Right lobe of liver (tissue), 6 donors: ENCODE measurements at regions not wholly inside any gene's neighbourhood (a gene's known extent, or its start where the extent isn't known, plus 50 kb on each side); places are given as distances from the start of the nearest gene placed in this dataset.
A peak's percentile ranks its signal among the peaks of the same experiment; 100 is the strongest.

Experiments
- ATAC-seq, 4 donors: fragments of 200-7000 bp; cut with Tn5 transposase; one replicate each; pipeline ENCODE4 v1.9.1; 2020; ENCODE audit warnings: mild to moderate bottlenecking in 4 of 4, moderate library complexity in 4 of 4
- DNase-seq, 3 donors: peaks; one replicate each; pipeline ENCODE4 v3.0.0-alpha.2; 2020
- H3K27ac ChIP-seq, 3 donors: fragments of 200-600 bp; one replicate each; pipeline ENCODE4 v1.8.0; 2022
- H3K27me3 ChIP-seq, 2 donors: fragments of 200-600 bp; one replicate each; pipeline ENCODE4 v1.8.0; 2022
- H3K36me3 ChIP-seq, 4 donors: fragments of 200-600 bp; sonication (generic) in 1 of 4; one replicate each; pipeline versions ENCODE4 v1.5.1 to v1.8.0; 2017 to 2022; ENCODE audit warnings: control low read depth in 1 of 4
- H3K4me1 ChIP-seq, 4 donors: fragments of 200-600 bp; sonication (generic) in 1 of 4; one replicate each; pipeline versions ENCODE4 v1.5.1 to v1.8.0; 2017 to 2022; ENCODE audit warnings: control low read depth in 1 of 4
- H3K4me3 ChIP-seq, 3 donors: fragments of 200-600 bp; one replicate each; pipeline ENCODE4 v1.8.0; 2022
- H3K9me3 ChIP-seq, 4 donors: fragments of 200-600 bp; sonication (generic) in 1 of 4; one replicate each; pipeline versions ENCODE4 v1.5.1 to v1.8.0; 2017 to 2022; ENCODE audit warnings: control low read depth in 1 of 4
- CTCF ChIP-seq, 4 donors: fragments of 200-600 bp in 3 of 4; fragments of 450-650 bp in 1 of 4; IDR thresholded peaks; one replicate each; pipeline versions ENCODE4 v1.5.1 to v1.8.0; 2016 to 2022; ENCODE audit warnings: antibody characterized with exemption in 4 of 4, mild to moderate bottlenecking in 2 of 4
- POLR2A ChIP-seq: fragments of 450-650 bp; IDR thresholded peaks from one replicate; pipeline ENCODE4 v1.6.1; 2017; ENCODE audit warnings: antibody characterized with exemption, mild to moderate bottlenecking
- WGBS: methylation state at CpG from one replicate; pipeline ENCODE4 v1.1.6; 2018; ENCODE audit warnings: low coverage, low lambda C conversion rate; ENCODE audit not compliant: insufficient coverage; ENCODE audit errors: missing lambda C conversion rate; 5-methylcytosine and 5-hydroxymethylcytosine counted together
- intact Hi-C, 2 donors: fragments of 100-400 bp; cut with DNase I; formaldehyde crosslinking; loops; one replicate each; pipeline versions ENCODE4 v1.11.2 to v1.14.1; 2022
- donor health status: DM: no; HTN: yes; CAD: no.
- donor health status: DM: no; HTN: no; CAD: no.
- donor health status: DM: no; HTN: no; CAD: no.
- donor health status: DM: no; HTN: yes; CAD: no.
- donor health status: DM: no; HTN: yes; CAD: no.

GRCh38 chr6:67839818-67840217, 795.3 kb upstream of the ADGRB3 start:
- Histone ChIP-seq H3K36me3 (no peaks in the 10 kb centered on the region), H3K9me3 (no peaks in the 10 kb centered on the region), H3K4me1 (no peaks in the 10 kb centered on the region), H3K4me3 (no peak overlapping the region), H3K27ac (no peak overlapping the region), H3K27me3 (no peaks in the 10 kb centered on the region)
- intact Hi-C loops: no loop called here
- no peak for ATAC-seq
- no peak for DNase-seq
- TF ChIP-seq POLR2A: no peak
- TF ChIP-seq CTCF (IDR thresholded peaks at IDR 0.05): no peak
- 70% methylated on average over 2 of the region's 2 CpGs for WGBS

GRCh38 chr6:67825201-67825895, 809.7 kb upstream of the ADGRB3 start:
- WGBS: 64% methylated on average over 10 of the region's 36 CpGs
- ATAC-seq: peak in 1 of 4 donors; percentile 19
- no peak for DNase-seq
- H3K36me3 ChIP-seq: no peaks in the 10 kb centered on the region
- no peak overlapping the region for H3K4me3 ChIP-seq
- no peaks in the 10 kb centered on the region for H3K27me3 ChIP-seq
- H3K4me1 ChIP-seq: no peaks in the 10 kb centered on the region
- TF ChIP-seq CTCF (IDR thresholded peaks at IDR 0.05) (no peak), POLR2A (no peak)
- H3K9me3 ChIP-seq: no peaks in the 10 kb centered on the region
- intact Hi-C loops: no loop called here
- no peak overlapping the region for H3K27ac ChIP-seq

GRCh38 chr6:67818322-67818721, 816.8 kb upstream of the ADGRB3 start:
- no peaks in the 10 kb centered on the region for H3K9me3 ChIP-seq
- no peaks in the 10 kb centered on the region for H3K4me1 ChIP-seq
- H3K27ac ChIP-seq: no peak overlapping the region
- H3K36me3 ChIP-seq: no peaks in the 10 kb centered on the region
- DNase-seq (no peak), ATAC-seq (no peak)
- TF ChIP-seq POLR2A (no peak), CTCF (IDR thresholded peaks at IDR 0.05) (no peak)
- WGBS: 16% methylated on average over 2 of the region's 2 CpGs
- H3K4me3 ChIP-seq: no peak overlapping the region
- intact Hi-C loops: no loop called here
- H3K27me3 ChIP-seq: no peaks in the 10 kb centered on the region

- H3K4me1 ChIP-seq: no peaks in the 10 kb centered on the region
- peaks cover 0 to 5% (median 0%) of the 10 kb centered on the region in 4 donors for H3K9me3 ChIP-seq
- no peak overlapping the region for H3K27ac ChIP-seq
- 45% methylated on average over 2 of the region's 2 CpGs for WGBS
- TF ChIP-seq CTCF (IDR thresholded peaks at IDR 0.05) (no peak), POLR2A (no peak)
- intact Hi-C loops: no loop called here
- no peaks in the 10 kb centered on the region for H3K36me3 ChIP-seq
- ATAC-seq (no peak), DNase-seq (no peak)
- no peaks in the 10 kb centered on the region for H3K27me3 ChIP-seq
- H3K4me3 ChIP-seq: no peak overlapping the region
Measured at GRCh38 chr6:67815623-67816022, 819.5 kb upstream of the ADGRB3 start.

GRCh38 chr6:67814262-67814661, 820.8 kb upstream of the ADGRB3 start:
- 60% methylated on average over 3 of the region's 3 CpGs for WGBS

More at GRCh38 chr6:67814262-67814661, 820.8 kb upstream of the ADGRB3 start:
- no peaks in the 10 kb centered on the region for H3K27me3 ChIP-seq
- TF ChIP-seq POLR2A (no peak), CTCF (IDR thresholded peaks at IDR 0.05) (no peak)
- ATAC-seq (no peak), DNase-seq (no peak)
- no peaks in the 10 kb centered on the region for H3K4me1 ChIP-seq
- H3K4me3 ChIP-seq: no peak overlapping the region
- peaks cover 0 to 5% (median 0%) of the 10 kb centered on the region in 4 donors for H3K9me3 ChIP-seq
- H3K27ac ChIP-seq: no peak overlapping the region
- intact Hi-C loops: no loop called here
- H3K36me3 ChIP-seq: no peaks in the 10 kb centered on the region
